Thymus (tissue), 11 donors: ENCODE measurements at regions not wholly inside any gene's neighbourhood (a gene's known extent, or its start where the extent isn't known, plus 50 kb on each side); places are given as distances from the start of the nearest gene placed in this dataset.

Experiments
- DNase-seq, 9 donors: peaks; one replicate each; pipeline ENCODE4 v3.0.0-alpha.2; 2013; ENCODE audit warnings: low spot score in 9 of 9, low read depth in 6 of 9, missing footprints in 1 of 9
- H3K27ac ChIP-seq, 2 donors: one replicate each; pipeline ENCODE4 v1.5.1; 2013; ENCODE audit warnings: control low read depth in 1 of 2, low read depth in 1 of 2, low read length in 1 of 2, mild to moderate bottlenecking in 1 of 2, moderate library complexity in 1 of 2
- H3K27me3 ChIP-seq, 2 donors: one replicate each; pipeline ENCODE4 v1.5.1; 2013; ENCODE audit warnings: low read length in 1 of 2; ENCODE audit not compliant: control insufficient read depth in 2 of 2, insufficient read depth in 1 of 2
- H3K36me3 ChIP-seq, 2 donors: one replicate each; pipeline ENCODE4 v1.5.1; 2013; ENCODE audit warnings: low read length in 1 of 2, mild to moderate bottlenecking in 1 of 2, moderate library complexity in 1 of 2; ENCODE audit not compliant: control insufficient read depth in 2 of 2, insufficient read depth in 2 of 2
- H3K4me1 ChIP-seq, 2 donors: one replicate each; pipeline ENCODE4 v1.5.1; 2013; ENCODE audit warnings: low read length in 2 of 2; ENCODE audit not compliant: control insufficient read depth in 2 of 2, insufficient read depth in 2 of 2
- H3K4me3 ChIP-seq, 2 donors: one replicate each; pipeline ENCODE4 v1.5.1; 2013; ENCODE audit warnings: low read length in 2 of 2, control low read depth in 1 of 2, mild to moderate bottlenecking in 1 of 2
- H3K9me3 ChIP-seq, 2 donors: one replicate each; pipeline ENCODE4 v1.5.1; 2013; ENCODE audit warnings: low read length in 1 of 2, mild to moderate bottlenecking in 1 of 2; ENCODE audit not compliant: control insufficient read depth in 2 of 2, insufficient read depth in 1 of 2
- WGBS: extraction: QIAGEN DNeasy Blood & Tissue Kit; methylation state at CpG from one replicate; pipeline ENCODE4 v1.1.7; 2013; 5-methylcytosine and 5-hydroxymethylcytosine counted together
- donor health status: healthy.

DNA sequence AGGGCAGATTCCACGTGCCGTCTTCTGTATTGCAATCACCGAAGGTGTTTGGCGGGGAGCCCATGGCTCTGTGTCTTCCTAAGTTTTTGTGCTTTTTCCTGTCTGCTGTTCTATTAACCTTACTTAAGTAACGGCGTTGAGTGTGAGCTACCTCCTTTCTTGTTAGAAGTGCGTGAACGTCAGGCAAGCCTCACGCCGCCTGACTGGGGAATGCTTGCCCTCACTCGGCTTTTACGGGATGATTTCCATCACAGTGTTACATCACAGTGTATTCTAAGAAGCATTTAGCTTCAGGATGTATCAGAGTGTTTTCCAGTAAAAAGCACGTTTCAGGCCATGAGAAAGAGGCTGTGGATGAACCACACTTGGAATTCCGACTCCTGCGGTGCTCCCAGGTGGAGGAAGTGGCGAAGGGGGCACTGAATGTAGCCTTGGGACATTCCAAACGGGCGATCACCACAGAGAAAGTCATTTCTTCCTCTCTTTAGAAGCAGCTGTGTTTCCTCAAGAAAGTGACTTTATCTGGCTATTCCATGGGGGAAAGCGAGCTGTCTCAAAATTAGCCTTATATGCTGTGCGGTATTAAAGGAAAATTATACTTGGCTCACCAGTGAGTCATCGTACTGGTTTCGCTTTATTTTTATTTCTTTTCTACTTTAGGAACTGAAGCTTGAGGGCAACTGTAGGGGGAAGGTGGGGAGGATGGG is 290.7 kb downstream of the KLF6 start:
- no peaks in the 10 kb centered on the region for H3K4me1 ChIP-seq
- no peak for DNase-seq
- no peak overlapping the region for H3K27ac ChIP-seq
- H3K4me3 ChIP-seq: no peak overlapping the region
- H3K27me3 ChIP-seq: peaks cover 0 to 2% of the 10 kb centered on the region in 2 donors
- WGBS: 96% methylated on average over 22 of the region's 22 CpGs
- peaks cover 0 to 7% of the 10 kb centered on the region in 2 donors for H3K9me3 ChIP-seq
- H3K36me3 ChIP-seq: no peaks in the 10 kb centered on the region

DNA sequence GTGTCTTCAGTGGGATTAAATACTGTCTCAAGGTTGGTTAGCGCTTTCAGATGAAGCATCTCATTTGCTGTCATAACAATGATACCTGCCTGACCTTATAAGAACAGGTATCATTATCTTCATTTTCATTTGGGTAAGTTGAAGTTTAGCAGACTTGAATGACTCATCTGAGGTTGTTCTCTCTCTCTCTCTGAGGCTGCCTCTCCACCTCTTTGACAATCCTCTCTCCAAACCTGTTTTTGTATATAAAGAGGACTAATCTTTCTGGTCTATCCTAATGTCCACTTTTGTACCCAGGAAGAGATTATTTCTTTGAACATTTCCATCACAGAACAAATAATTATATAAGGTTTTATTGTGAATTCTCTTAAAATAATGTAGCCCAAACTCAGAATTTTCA is 291.4 kb downstream of the KLF6 start:
- H3K4me1 ChIP-seq: no peaks in the 10 kb centered on the region
- H3K27me3 ChIP-seq: peaks cover 0 to 2% of the 10 kb centered on the region in 2 donors
- no peaks in the 10 kb centered on the region for H3K36me3 ChIP-seq
- no peak overlapping the region for H3K4me3 ChIP-seq
- 96% methylated on average over 1 of the region's 1 CpG for WGBS
- H3K27ac ChIP-seq: no peak overlapping the region
- H3K9me3 ChIP-seq: peaks cover 0 to 7% of the 10 kb centered on the region in 2 donors
- DNase-seq: no peak

DNA sequence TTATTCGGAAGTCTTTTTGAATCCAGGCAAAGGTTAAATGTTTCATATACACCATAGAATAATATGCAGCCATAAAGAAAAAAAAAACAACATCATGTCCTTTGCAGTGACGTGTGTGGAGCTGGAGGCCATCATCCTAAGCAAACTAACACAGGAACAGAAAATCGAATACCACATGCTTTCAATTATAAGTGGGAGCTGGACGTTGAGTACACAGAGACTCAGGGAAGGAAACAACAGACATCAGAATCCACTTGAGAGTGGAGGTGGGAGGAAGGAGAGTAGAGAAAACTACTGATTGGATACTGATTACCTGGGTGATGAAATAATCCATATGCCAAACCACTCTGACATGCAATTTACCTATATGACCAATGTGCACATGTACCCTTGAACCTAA is 293.4 kb downstream of the KLF6 start:
- H3K9me3 ChIP-seq: peaks cover 0 to 7% of the 10 kb centered on the region in 2 donors
- no peak overlapping the region for H3K4me3 ChIP-seq
- no peak for DNase-seq
- 93% methylated on average over 4 of the region's 4 CpGs for WGBS
- H3K27me3 ChIP-seq: peaks cover 0 to 2% of the 10 kb centered on the region in 2 donors
- H3K4me1 ChIP-seq: peaks cover 0 to 7% of the 10 kb centered on the region in 2 donors
- H3K36me3 ChIP-seq: no peaks in the 10 kb centered on the region
- H3K27ac ChIP-seq: no peak overlapping the region

- no peak overlapping the region for H3K4me3 ChIP-seq
- H3K4me1 ChIP-seq: peaks cover 8 to 31% of the 10 kb centered on the region in 2 donors
- H3K9me3 ChIP-seq: peaks cover 0 to 7% of the 10 kb centered on the region in 2 donors
- DNase-seq: no peak
- H3K27ac ChIP-seq: no peak overlapping the region
- 68% methylated on average over 4 of the region's 4 CpGs for WGBS
- H3K27me3 ChIP-seq: no peaks in the 10 kb centered on the region
- H3K36me3 ChIP-seq: no peaks in the 10 kb centered on the region
Measured at GRCh38 chr10:3487228-3487627, 297.8 kb downstream of the KLF6 start.

GRCh38 chr10:3486346-3487065 is 298.5 kb downstream of the KLF6 start:
- Histone ChIP-seq H3K27me3 (no peaks in the 10 kb centered on the region), H3K9me3 (peaks cover 0 to 7% of the 10 kb centered on the region in 2 donors), H3K4me1 (peaks cover 8 to 31% of the 10 kb centered on the region in 2 donors), H3K36me3 (no peaks in the 10 kb centered on the region), H3K4me3 (no peak overlapping the region), H3K27ac (no peak overlapping the region)
- no peak for DNase-seq
- WGBS: 91% methylated on average over 12 of the region's 12 CpGs

DNA sequence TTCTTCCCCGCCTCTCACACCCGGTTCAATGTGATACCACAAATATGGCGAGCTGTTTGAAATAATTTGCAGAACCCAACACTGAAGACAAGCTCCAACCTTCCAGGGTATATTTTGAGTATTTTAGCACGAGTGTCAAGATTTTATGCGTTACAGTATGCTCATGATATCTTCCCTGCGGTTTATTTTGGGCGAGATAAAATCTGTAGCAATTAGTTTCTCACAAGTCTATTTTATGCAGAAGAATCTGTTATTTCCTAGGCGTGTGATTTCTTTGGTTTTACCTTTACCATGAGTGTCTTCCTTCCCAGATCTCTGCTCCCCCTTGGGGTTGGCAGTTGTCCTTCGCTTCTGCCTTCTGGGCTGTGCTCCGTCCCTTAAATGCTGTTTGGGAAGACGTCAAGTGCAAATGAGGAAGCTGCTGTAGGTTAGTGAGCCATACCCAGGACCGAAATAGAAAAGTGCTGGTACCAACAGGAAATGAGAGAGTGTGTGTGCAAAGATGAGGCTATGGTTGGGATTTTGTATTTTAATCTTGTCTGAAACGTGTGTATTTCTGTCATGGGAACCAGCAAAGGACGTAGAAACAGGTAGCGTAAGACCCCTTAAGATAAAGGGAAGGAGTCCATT is 299.8 kb downstream of the KLF6 start:
- no peaks in the 10 kb centered on the region for H3K27me3 ChIP-seq
- no peak overlapping the region for H3K27ac ChIP-seq
- peaks cover 0 to 3% of the 10 kb centered on the region in 2 donors for H3K9me3 ChIP-seq
- no peaks in the 10 kb centered on the region for H3K36me3 ChIP-seq
- H3K4me1 ChIP-seq: peaks cover 8 to 31% of the 10 kb centered on the region in 2 donors
- WGBS: 14% methylated on average over 15 of the region's 15 CpGs
- peak in 2 of 9 donors; percentile 19 to 48 for DNase-seq
- no peak overlapping the region for H3K4me3 ChIP-seq

DNA sequence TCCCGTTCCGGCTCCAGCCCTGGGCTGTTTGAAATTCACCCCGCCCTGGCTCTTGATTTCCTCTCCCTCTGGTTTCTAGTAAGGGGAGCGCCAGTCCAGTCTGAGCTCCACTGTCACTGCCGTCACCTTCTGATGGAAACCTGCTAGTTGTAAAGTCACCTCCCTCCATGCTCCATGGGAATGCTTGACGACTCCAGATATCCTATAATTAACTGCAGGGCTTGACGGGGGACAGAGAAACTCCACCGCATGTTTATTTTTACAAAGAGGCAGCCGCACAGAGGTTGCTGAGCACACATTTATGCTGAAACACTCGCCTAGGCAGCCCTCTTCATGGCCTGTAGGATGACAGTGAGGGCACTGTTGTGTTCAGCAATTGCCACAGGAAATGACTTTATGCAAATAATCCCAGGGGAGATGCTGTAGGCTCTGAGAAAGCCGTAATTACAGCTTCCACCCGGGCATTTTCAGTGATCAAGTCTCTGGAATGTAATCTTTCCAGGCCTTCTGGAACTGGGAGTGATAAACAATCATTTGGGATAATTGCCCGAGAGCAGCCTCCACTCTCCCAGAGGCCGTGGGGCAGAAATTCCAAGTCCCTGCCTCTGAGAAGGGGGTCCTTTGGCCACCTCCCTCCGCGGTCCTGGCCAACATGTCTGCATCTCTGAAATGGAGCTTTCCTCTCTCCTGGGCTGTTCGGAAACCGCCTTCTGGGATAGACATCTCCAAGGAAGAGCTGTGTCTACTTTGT is 300.5 kb downstream of the KLF6 start:
- Histone ChIP-seq H3K4me1 (peaks cover 8 to 31% of the 10 kb centered on the region in 2 donors), H3K9me3 (no peaks in the 10 kb centered on the region), H3K27me3 (no peaks in the 10 kb centered on the region), H3K36me3 (no peaks in the 10 kb centered on the region), H3K4me3 (no peak overlapping the region), H3K27ac (no peak overlapping the region)
- DNase-seq: no peak
- 91% methylated on average over 18 of the region's 18 CpGs for WGBS

DNA sequence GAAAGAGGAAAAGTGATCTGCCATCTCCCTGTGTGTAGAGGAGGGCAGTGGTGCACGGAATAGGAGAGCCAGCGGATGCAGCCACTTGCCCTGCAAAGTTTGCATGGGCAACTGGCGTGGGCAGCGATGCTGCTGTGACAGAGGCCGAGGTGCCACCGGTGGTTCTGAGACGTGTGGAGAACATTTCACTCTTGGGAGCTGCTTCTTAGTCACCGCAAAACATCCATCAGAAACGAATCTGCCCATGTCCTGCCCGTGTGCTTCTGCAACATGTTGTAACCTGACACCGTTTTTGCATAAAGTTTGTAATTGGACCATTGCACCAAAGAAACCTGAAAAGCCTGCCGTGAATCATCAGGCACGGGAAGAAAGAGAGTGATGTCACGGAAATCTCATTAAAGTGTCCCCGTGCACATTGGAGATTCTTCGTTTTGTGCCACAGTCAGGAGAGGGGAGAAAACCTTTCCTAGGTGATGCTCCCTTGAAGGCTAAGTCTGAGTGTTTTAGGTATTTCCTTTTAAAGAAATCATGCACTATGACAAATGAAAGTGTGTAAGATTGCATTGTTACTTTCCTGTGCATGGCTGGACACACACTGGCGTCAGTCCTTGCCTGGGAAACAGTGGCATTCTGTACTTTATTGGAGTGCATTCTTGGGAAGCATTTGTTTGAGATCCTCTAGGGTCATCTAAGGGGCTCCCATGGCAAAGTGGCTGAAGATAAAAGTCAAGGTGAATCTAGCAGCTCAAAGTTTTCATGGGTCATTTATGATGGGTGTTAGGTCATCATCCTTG is 302.6 kb downstream of the KLF6 start:
- Histone ChIP-seq H3K4me1 (peaks cover 8 to 31% of the 10 kb centered on the region in 2 donors), H3K27ac (no peak overlapping the region), H3K36me3 (no peaks in the 10 kb centered on the region), H3K4me3 (no peak overlapping the region), H3K9me3 (no peaks in the 10 kb centered on the region), H3K27me3 (no peaks in the 10 kb centered on the region)
- WGBS: 80% methylated on average over 17 of the region's 17 CpGs
- no peak for DNase-seq
